Neuron (in vitro differentiated cells): ENCODE measurements at regions not wholly inside any gene's neighbourhood (a gene's known extent, or its start where the extent isn't known, plus 50 kb on each side); places are given as distances from the start of the nearest gene placed in this dataset.

Source experiments
- H2AFZ ChIP-seq: one replicate; pipeline ENCODE4 v1.6.1; 2013; ENCODE audit warnings: low read depth, mild to moderate bottlenecking, inconsistent platforms, low read length, moderate library complexity
- H3K27me3 ChIP-seq: one replicate; pipeline ENCODE4 v1.6.1; 2013; ENCODE audit warnings: low read length; ENCODE audit not compliant: insufficient read depth
- H3K36me3 ChIP-seq: one replicate; pipeline ENCODE4 v1.6.1; 2013; ENCODE audit warnings: low read length; ENCODE audit not compliant: insufficient read depth
- H3K4me1 ChIP-seq: one replicate; pipeline ENCODE4 v1.6.1; 2013; ENCODE audit warnings: low read length; ENCODE audit not compliant: insufficient read depth
- H3K4me3 ChIP-seq: 2 replicates; pipeline ENCODE4 v1.5.1; 2013; ENCODE audit warnings: mild to moderate bottlenecking, low read length, moderate library complexity
- H3K9me3 ChIP-seq: one replicate; pipeline ENCODE4 v1.6.1; 2013; ENCODE audit warnings: low read length

- Histone ChIP-seq H3K27me3 (no peaks in the 10 kb centered on the region), H3K36me3 (no peaks in the 10 kb centered on the region), H3K4me1 (no peaks in the 10 kb centered on the region), H3K4me3 (no peak overlapping the region), H2AFZ (no peak overlapping the region), H3K9me3 (no peaks in the 10 kb centered on the region)
These were observed 217.2 kb downstream of the NR4A2 start for GRCh38 chr2:156115338-156115737.

- Histone ChIP-seq H3K4me3 (no peak overlapping the region), H3K9me3 (no peaks in the 10 kb centered on the region), H3K36me3 (no peaks in the 10 kb centered on the region), H2AFZ (no peak overlapping the region), H3K27me3 (no peaks in the 10 kb centered on the region), H3K4me1 (no peaks in the 10 kb centered on the region)
These were observed 220.2 kb downstream of the NR4A2 start for GRCh38 chr2:156112323-156112722.

GRCh38 chr2:156110890-156111289 lies 221.6 kb downstream of the NR4A2 start:
- H3K9me3 ChIP-seq = no peaks in the 10 kb centered on the region
- H2AFZ ChIP-seq = no peak overlapping the region
- no peaks in the 10 kb centered on the region for H3K27me3 ChIP-seq
- H3K4me3 ChIP-seq = no peak overlapping the region
- no peaks in the 10 kb centered on the region for H3K36me3 ChIP-seq
- H3K4me1 ChIP-seq = no peaks in the 10 kb centered on the region

- Histone ChIP-seq H2AFZ (no peak overlapping the region), H3K36me3 (no peaks in the 10 kb centered on the region), H3K27me3 (no peaks in the 10 kb centered on the region), H3K9me3 (no peaks in the 10 kb centered on the region), H3K4me1 (no peaks in the 10 kb centered on the region), H3K4me3 (no peak overlapping the region)
These were observed 233.1 kb downstream of the NR4A2 start for GRCh38 chr2:156099382-156099781.

GRCh38 chr2:156098506-156098905 lies 234.0 kb downstream of the NR4A2 start:
- Histone ChIP-seq H3K4me1 (no peaks in the 10 kb centered on the region), H3K36me3 (no peaks in the 10 kb centered on the region), H3K9me3 (no peaks in the 10 kb centered on the region), H3K27me3 (no peaks in the 10 kb centered on the region), H3K4me3 (no peak overlapping the region), H2AFZ (no peak overlapping the region)

GRCh38 chr2:156088587-156088986 lies 243.9 kb downstream of the NR4A2 start:
- H3K4me1 ChIP-seq = no peaks in the 10 kb centered on the region
- H3K9me3 ChIP-seq = no peaks in the 10 kb centered on the region
- H3K4me3 ChIP-seq = no peak overlapping the region
- H3K36me3 ChIP-seq = no peaks in the 10 kb centered on the region
- H2AFZ ChIP-seq = no peak overlapping the region
- no peaks in the 10 kb centered on the region for H3K27me3 ChIP-seq

GRCh38 chr2:156087875-156088274 lies 244.6 kb downstream of the NR4A2 start:
- Histone ChIP-seq H3K9me3 (no peaks in the 10 kb centered on the region), H3K4me1 (no peaks in the 10 kb centered on the region), H3K36me3 (no peaks in the 10 kb centered on the region), H2AFZ (no peak overlapping the region), H3K4me3 (no peak overlapping the region), H3K27me3 (no peaks in the 10 kb centered on the region)

GRCh38 chr2:156083763-156084493 lies 248.6 kb downstream of the NR4A2 start:
- Histone ChIP-seq H3K9me3 (no peaks in the 10 kb centered on the region), H3K36me3 (no peaks in the 10 kb centered on the region), H3K27me3 (no peaks in the 10 kb centered on the region), H3K4me1 (no peaks in the 10 kb centered on the region), H2AFZ (no peak overlapping the region), H3K4me3 (no peak overlapping the region)

- Histone ChIP-seq H3K27me3 (no peaks in the 10 kb centered on the region), H3K4me1 (no peaks in the 10 kb centered on the region), H3K4me3 (no peak overlapping the region), H2AFZ (no peak overlapping the region), H3K36me3 (no peaks in the 10 kb centered on the region), H3K9me3 (no peaks in the 10 kb centered on the region)
These were observed 252.7 kb downstream of the NR4A2 start for GRCh38 chr2:156079845-156080244.

- no peaks in the 10 kb centered on the region for H3K4me1 ChIP-seq
- no peaks in the 10 kb centered on the region for H3K36me3 ChIP-seq
- no peak overlapping the region for H3K4me3 ChIP-seq
- no peak overlapping the region for H2AFZ ChIP-seq
- H3K9me3 ChIP-seq = no peaks in the 10 kb centered on the region
- no peaks in the 10 kb centered on the region for H3K27me3 ChIP-seq
These were observed 255.3 kb downstream of the NR4A2 start for GRCh38 chr2:156077041-156077742.

- Histone ChIP-seq H3K9me3 (no peaks in the 10 kb centered on the region), H3K36me3 (no peaks in the 10 kb centered on the region), H2AFZ (no peak overlapping the region), H3K4me3 (no peak overlapping the region), H3K27me3 (no peaks in the 10 kb centered on the region), H3K4me1 (no peaks in the 10 kb centered on the region)
These were observed 266.6 kb downstream of the NR4A2 start for GRCh38 chr2:156065912-156066311.

GRCh38 chr2:156064540-156064939 lies 268.0 kb downstream of the NR4A2 start:
- H3K36me3 ChIP-seq = no peaks in the 10 kb centered on the region
- H2AFZ ChIP-seq = no peak overlapping the region
- no peaks in the 10 kb centered on the region for H3K9me3 ChIP-seq
- H3K4me1 ChIP-seq = no peaks in the 10 kb centered on the region
- H3K27me3 ChIP-seq = no peaks in the 10 kb centered on the region
- H3K4me3 ChIP-seq = no peak overlapping the region

- Histone ChIP-seq H3K36me3 (no peaks in the 10 kb centered on the region), H3K27me3 (no peaks in the 10 kb centered on the region), H3K4me1 (no peaks in the 10 kb centered on the region), H3K4me3 (no peak overlapping the region), H3K9me3 (no peaks in the 10 kb centered on the region), H2AFZ (no peak overlapping the region)
These were observed 274.9 kb downstream of the NR4A2 start for GRCh38 chr2:156057647-156058046.
